HepG2 (cell line): ENCODE measurements at regions not wholly inside any gene's neighbourhood (a gene's known extent, or its start where the extent isn't known, plus 50 kb on each side); places are given as distances from the start of the nearest gene placed in this dataset.

ENCODE experiments used
- ATAC-seq: fragments of 200-7000 bp; cut with Tn5 transposase; 3 replicates; pipeline ENCODE4 v1.9.1; 2020; ENCODE audit warnings: mild to moderate bottlenecking, moderate library complexity
- BruUV-seq: library from RNA; stranded (reverse); fragments of 400-500 nt; replicated peaks from 2 replicates; lab custom pipeline; 2021; lab: Mats Ljungman, UMichigan
- CTCF ChIA-PET: fragments of 300-600 bp; formaldehyde crosslinking; extraction: SDS; loops from one replicate; lab custom pipeline; 2021; ENCODE audit warnings: low total read pairs, inconsistent platforms, low intra/inter-chr PET ratio; lab: Yijun Ruan, JAX
- POLR2A ChIA-PET: fragments of 350-600 bp; sonication (Branson Sonifier 250); formaldehyde crosslinking; loops from one replicate; lab custom pipeline; 2020; ENCODE audit warnings: antibody characterized with exemption, inconsistent platforms; lab: Yijun Ruan, JAX
- DNase-seq: peaks from one replicate; pipeline ENCODE4 v3.0.0-alpha.2; 2015; ENCODE audit warnings: low spot score
- FAIRE-seq: peaks from 3 replicates; lab custom pipeline; 2011; peaks lifted over from hg19 to GRCh38; lab: Jason Lieb, UNC
- H2AFZ ChIP-seq: one replicate; pipeline ENCODE4 v1.6.1; 2011; ENCODE audit warnings: low read length, inconsistent platforms
- H3K27ac ChIP-seq: fragments of 300-600 bp; 3 replicates; pipeline ENCODE4 v1.8.0; 2011; ENCODE audit warnings: mixed run types, mild to moderate bottlenecking, mixed read lengths, low read length, inconsistent platforms; ENCODE audit not compliant: insufficient read depth; ENCODE audit errors: extremely low read length
- H3K27me3 ChIP-seq, 2 experiments: fragments of 200-600 bp in 1 of 2; 2 replicates in 1 of 2; 3 replicates in 1 of 2; pipeline versions ENCODE4 v1.6.0 to v1.8.0; 2011; ENCODE audit warnings: low read length in 2 of 2, mild to moderate bottlenecking in 2 of 2, moderate library complexity in 2 of 2, inconsistent platforms in 1 of 2; ENCODE audit not compliant: insufficient read depth in 2 of 2, control insufficient read depth in 1 of 2
- H3K36me3 ChIP-seq, 2 experiments: fragments of 200-600 bp in 1 of 2; replicated peaks in 1 of 2; 2 replicates in 1 of 2; 3 replicates in 1 of 2; pipeline versions ENCODE4 v1.5.1 to v1.8.0; 2011; ENCODE audit warnings: low read length in 2 of 2, inconsistent platforms in 1 of 2; ENCODE audit not compliant: insufficient read depth in 2 of 2, control insufficient read depth in 1 of 2
- H3K4me1 ChIP-seq: 2 replicates; pipeline ENCODE4 v1.5.1; 2012; ENCODE audit warnings: low read length, inconsistent platforms; ENCODE audit not compliant: insufficient read depth
- H3K4me2 ChIP-seq: 2 replicates; pipeline ENCODE4 v1.6.0; 2011; ENCODE audit warnings: low read depth, low read length, inconsistent platforms
- H3K4me3 ChIP-seq, 3 experiments: fragments of 200-600 bp in 1 of 3; sonication (generic), shearing (Covaris generic) in 1 of 3; replicated peaks in 1 of 3; 2 replicates each; pipeline ENCODE4 v1.5.1; 2011 to 2016; ENCODE audit warnings: low read length in 3 of 3, inconsistent platforms in 2 of 3, low read depth in 2 of 3, mild to moderate bottlenecking in 2 of 3, control low read depth in 1 of 3, mixed read lengths in 1 of 3; ENCODE audit not compliant: insufficient read depth in 1 of 3
- H3K79me2 ChIP-seq: one replicate; pipeline ENCODE4 v1.6.1; 2011; ENCODE audit warnings: low read length, inconsistent platforms; ENCODE audit not compliant: insufficient read depth
- H3K9ac ChIP-seq: 2 replicates; pipeline ENCODE4 v1.6.0; 2011; ENCODE audit warnings: mild to moderate bottlenecking, low read depth, low read length, inconsistent platforms; ENCODE audit not compliant: insufficient read depth
- H3K9me3 ChIP-seq: 2 replicates; pipeline ENCODE4 v1.5.1; 2012; ENCODE audit warnings: mild to moderate bottlenecking, low read length
- H4K20me1 ChIP-seq: 2 replicates; pipeline ENCODE4 v1.6.0; 2011; ENCODE audit warnings: inconsistent platforms, mild to moderate bottlenecking, low read length, moderate library complexity; ENCODE audit not compliant: insufficient read depth
- NCOA5 ChIP-seq: sonication (generic); formaldehyde crosslinking; IDR thresholded peaks from 2 replicates; pipeline ENCODE4 v1.4.0; 2020; ENCODE audit warnings: missing genetic modification reagents
- NFKBIZ ChIP-seq: IDR thresholded peaks from 2 replicates; pipeline ENCODE4 v1.6.1; 2018; ENCODE audit warnings: missing genetic modification reagents, missing compliant biosample characterization
- STAG1 ChIP-seq: sonication (generic); formaldehyde crosslinking; IDR thresholded peaks from 2 replicates; pipeline ENCODE4 v1.4.0; 2020; ENCODE audit warnings: missing genetic modification reagents
- ZNF512B ChIP-seq: sonication (generic); formaldehyde crosslinking; IDR thresholded peaks from 2 replicates; pipeline ENCODE4 v1.5.1; 2020; ENCODE audit warnings: missing genetic modification reagents, mild to moderate bottlenecking, borderline replicate concordance
- ZNF543 ChIP-seq: sonication (generic); formaldehyde crosslinking; IDR thresholded peaks from 2 replicates; pipeline ENCODE4 v1.4.0; 2020; ENCODE audit warnings: mild to moderate bottlenecking, missing genetic modification reagents
- ZZZ3 ChIP-seq: sonication (generic); formaldehyde crosslinking; IDR thresholded peaks from 2 replicates; pipeline ENCODE4 v1.4.0; 2020; ENCODE audit warnings: missing genetic modification reagents, mild to moderate bottlenecking, borderline replicate concordance
- WGBS: methylation state at CpG from one replicate; pipeline ENCODE4 v1.1.6; 2017; ENCODE audit warnings: low lambda C conversion rate; 5-methylcytosine and 5-hydroxymethylcytosine counted together
- in situ Hi-C: cut with HindIII; loops from 2 replicates; pipeline ENCODE4 v1.10.0; 2017; ENCODE audit warnings: low pct_unique_long_range_greater_than_20kb; ENCODE audit not compliant: extremely low pct_ligation_motif_present
- intact Hi-C: fragments of 100-400 bp; cut with micrococcal nuclease; formaldehyde crosslinking; loops from one replicate; pipeline ENCODE4 v1.10.0; 2022; ENCODE audit not compliant: unreplicated experiment
- TF ChIP-seq, protein P1 (sequence below): IDR thresholded peaks from 2 replicates; pipeline ENCODE4 v1.6.1; 2016; ENCODE audit warnings: missing compliant biosample characterization, missing genetic modification reagents, borderline replicate concordance
- TF ChIP-seq, protein P2 (sequence below): sonication (generic); formaldehyde crosslinking; IDR thresholded peaks from 2 replicates; pipeline ENCODE4 v1.5.0; 2020; ENCODE audit warnings: mild to moderate bottlenecking, missing genetic modification reagents, moderate library complexity

GRCh38 chr4:154927126-154927680 is 146.1 kb downstream of the RBM46 start:
- TF ChIP-seq ZNF543 (CRISPR knock-in tag) (no peak), ZZZ3 (CRISPR knock-in tag) (no peak)
- TF ChIP-seq, protein P1, sequence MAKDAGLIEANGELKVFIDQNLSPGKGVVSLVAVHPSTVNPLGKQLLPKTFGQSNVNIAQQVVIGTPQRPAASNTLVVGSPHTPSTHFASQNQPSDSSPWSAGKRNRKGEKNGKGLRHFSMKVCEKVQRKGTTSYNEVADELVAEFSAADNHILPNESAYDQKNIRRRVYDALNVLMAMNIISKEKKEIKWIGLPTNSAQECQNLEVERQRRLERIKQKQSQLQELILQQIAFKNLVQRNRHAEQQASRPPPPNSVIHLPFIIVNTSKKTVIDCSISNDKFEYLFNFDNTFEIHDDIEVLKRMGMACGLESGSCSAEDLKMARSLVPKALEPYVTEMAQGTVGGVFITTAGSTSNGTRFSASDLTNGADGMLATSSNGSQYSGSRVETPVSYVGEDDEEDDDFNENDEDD (CRISPR knock-in tag), result no peak
- Histone ChIP-seq H3K4me3 (no peak overlapping the region), H2AFZ (no peak overlapping the region), H3K4me2 (no peak overlapping the region), H3K4me1 (no peaks in the 10 kb centered on the region), H3K36me3 (no peaks in the 10 kb centered on the region), H4K20me1 (no peaks in the 10 kb centered on the region), H3K79me2 (no peaks in the 10 kb centered on the region), H3K27me3 (peaks cover 0 to 4% of the 10 kb centered on the region in 2 experiments; a peak in 2 of 5 replicates), H3K9ac (no peak overlapping the region), H3K9me3 (no peaks in the 10 kb centered on the region), H3K27ac (no peak overlapping the region)
- ChIA-PET POLR2A (no interaction called here), CTCF (no interaction called here)
- ATAC-seq (no peak), FAIRE-seq (no peak), DNase-seq (no peak)
- intact Hi-C loops (no loop called here), in situ Hi-C loops (loop anchor here (25.0 kb wide), 1 partner anchor 290 kb away; no protein-coding TSS in a partner anchor)
- BruUV-seq, result no TSS peak
- 21% methylated on average over 3 of the region's 3 CpGs for WGBS

DNA sequence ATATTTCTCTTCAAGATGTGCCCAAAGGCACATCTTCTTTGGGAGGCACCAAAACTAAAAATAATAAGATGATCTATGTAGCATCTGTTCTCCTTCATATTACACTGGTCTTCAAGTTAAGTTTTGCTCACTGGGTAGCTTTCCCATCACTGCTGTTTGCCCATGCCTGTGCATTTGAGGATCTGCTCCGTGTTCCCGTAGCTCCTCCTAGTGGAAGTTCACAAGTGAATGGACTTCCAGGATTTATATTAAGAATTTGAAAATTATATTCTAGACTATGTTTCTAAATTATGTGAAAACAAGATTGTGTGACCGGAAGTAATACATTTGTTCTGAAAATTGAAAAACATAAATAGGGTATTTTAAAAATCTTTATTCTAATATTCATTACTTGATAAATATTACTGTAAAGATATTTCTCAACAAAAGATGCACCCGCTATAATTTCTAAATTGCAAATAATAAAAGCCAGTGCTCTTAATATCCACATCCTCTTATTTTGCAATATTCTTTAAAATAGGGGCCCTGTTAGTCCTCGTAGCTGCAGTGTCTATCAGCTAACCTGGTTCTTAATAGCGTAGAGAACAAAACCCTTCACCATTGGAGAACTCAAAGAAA is 147.7 kb downstream of the RBM46 start:
- Histone ChIP-seq H4K20me1 (no peaks in the 10 kb centered on the region), H3K4me3 (no peak overlapping the region), H3K27me3 (no peaks in the 10 kb centered on the region; a peak in 1 of 5 replicates), H3K4me2 (no peak overlapping the region), H3K4me1 (no peaks in the 10 kb centered on the region)
- intact Hi-C loops, result loop anchor here (1.0 to 2.0 kb wide), 2 partner anchors 122 to 290 kb away; no protein-coding TSS in a partner anchor
- CTCF ChIA-PET, result interaction anchor here (1.7 to 1.8 kb wide), 2 partner anchors 122 to 291 kb away, joined by 6 read pairs; no protein-coding TSS in a partner anchor
- peak; percentile 71 for TF ChIP-seq STAG1
- TF ChIP-seq NCOA5 (CRISPR knock-in tag), result no peak
- no peak for TF ChIP-seq NFKBIZ (CRISPR knock-in tag)
- TF ChIP-seq, protein P2, sequence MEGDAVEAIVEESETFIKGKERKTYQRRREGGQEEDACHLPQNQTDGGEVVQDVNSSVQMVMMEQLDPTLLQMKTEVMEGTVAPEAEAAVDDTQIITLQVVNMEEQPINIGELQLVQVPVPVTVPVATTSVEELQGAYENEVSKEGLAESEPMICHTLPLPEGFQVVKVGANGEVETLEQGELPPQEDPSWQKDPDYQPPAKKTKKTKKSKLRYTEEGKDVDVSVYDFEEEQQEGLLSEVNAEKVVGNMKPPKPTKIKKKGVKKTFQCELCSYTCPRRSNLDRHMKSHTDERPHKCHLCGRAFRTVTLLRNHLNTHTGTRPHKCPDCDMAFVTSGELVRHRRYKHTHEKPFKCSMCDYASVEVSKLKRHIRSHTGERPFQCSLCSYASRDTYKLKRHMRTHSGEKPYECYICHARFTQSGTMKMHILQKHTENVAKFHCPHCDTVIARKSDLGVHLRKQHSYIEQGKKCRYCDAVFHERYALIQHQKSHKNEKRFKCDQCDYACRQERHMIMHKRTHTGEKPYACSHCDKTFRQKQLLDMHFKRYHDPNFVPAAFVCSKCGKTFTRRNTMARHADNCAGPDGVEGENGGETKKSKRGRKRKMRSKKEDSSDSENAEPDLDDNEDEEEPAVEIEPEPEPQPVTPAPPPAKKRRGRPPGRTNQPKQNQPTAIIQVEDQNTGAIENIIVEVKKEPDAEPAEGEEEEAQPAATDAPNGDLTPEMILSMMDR, result peak; percentile 52
- TF ChIP-seq ZNF512B (CRISPR knock-in tag), result no peak
- TF ChIP-seq, all 625 proteins: peak for 2
- POLR2A ChIA-PET, result no interaction called here
- DNase-seq (peak; percentile 32), ATAC-seq (peak; percentile 48; the same call in 1 of the 3 replicates), FAIRE-seq (no peak)
- 25% methylated on average over 6 of the region's 6 CpGs for WGBS
- Histone ChIP-seq H3K36me3 (no peaks in the 10 kb centered on the region), H3K9me3 (no peaks in the 10 kb centered on the region), H3K9ac (no peak overlapping the region), H2AFZ (no peak overlapping the region), H3K79me2 (no peaks in the 10 kb centered on the region), H3K27ac (no peak overlapping the region)
- BruUV-seq, result no TSS peak
- in situ Hi-C loops, result loop anchor here (25.0 kb wide), 1 partner anchor 291 kb away; no protein-coding TSS in a partner anchor
